A549 (cell line): ENCODE measurements at regions not wholly inside any gene's neighbourhood (a gene's known extent, or its start where the extent isn't known, plus 50 kb on each side); places are given as distances from the start of the nearest gene placed in this dataset.

Experiments used
- CTCF ChIP-seq: fragments of >200 bp; sonication (Bioruptor Twin); formaldehyde crosslinking; IDR thresholded peaks from 3 replicates; pipeline ENCODE4 v1.5.1; 2016
- EP300 ChIP-seq, 2 experiments: fragments of >200 bp; sonication (Bioruptor Twin); formaldehyde crosslinking; IDR thresholded peaks; 2 replicates in 1 of 2; 3 replicates in 1 of 2; pipeline ENCODE4 v1.6.1; 2016 to 2017
- POLR2A ChIP-seq: IDR thresholded peaks from 2 replicates; pipeline ENCODE4 v1.6.1; 2012; ENCODE audit warnings: mild to moderate bottlenecking, low read length
- SMC3 ChIP-seq: fragments of >200 bp; sonication (Bioruptor Twin); formaldehyde crosslinking; IDR thresholded peaks from 3 replicates; pipeline ENCODE4 v1.6.1; 2018; ENCODE audit warnings: inconsistent platforms

GRCh38 chr1:83418558-83418957 lies 580.4 kb downstream of the TTLL7 start:
- TF ChIP-seq EP300 (IDR thresholded peaks at IDR 0.05) (no peak), CTCF (no peak), POLR2A (no peak), SMC3 (no peak)
